Keratinocyte (primary cell): ENCODE measurements at regions not wholly inside any gene's neighbourhood (a gene's known extent, or its start where the extent isn't known, plus 50 kb on each side); places are given as distances from the start of the nearest gene placed in this dataset.

ENCODE experiments used
- CTCF ChIP-seq, 3 experiments: IDR thresholded peaks in 1 of 3; conservative IDR thresholded peaks in 1 of 3; optimal IDR thresholded peaks in 1 of 3; 2 replicates in 2 of 3; 3 replicates in 1 of 3; pipeline versions ENCODE3 to v1.5.1; 2011; ENCODE audit warnings: low read length in 3 of 3, mild to moderate bottlenecking in 3 of 3, moderate library complexity in 2 of 3, control low read depth in 1 of 3, inconsistent platforms in 1 of 3; ENCODE audit not compliant: insufficient read depth in 2 of 3; ENCODE audit errors: extremely low read depth in 1 of 3
- EZH2 ChIP-seq: IDR thresholded peaks from one replicate; pipeline ENCODE4 v1.6.1; 2012; ENCODE audit warnings: inconsistent platforms, mild to moderate bottlenecking, low read length, moderate library complexity

DNA sequence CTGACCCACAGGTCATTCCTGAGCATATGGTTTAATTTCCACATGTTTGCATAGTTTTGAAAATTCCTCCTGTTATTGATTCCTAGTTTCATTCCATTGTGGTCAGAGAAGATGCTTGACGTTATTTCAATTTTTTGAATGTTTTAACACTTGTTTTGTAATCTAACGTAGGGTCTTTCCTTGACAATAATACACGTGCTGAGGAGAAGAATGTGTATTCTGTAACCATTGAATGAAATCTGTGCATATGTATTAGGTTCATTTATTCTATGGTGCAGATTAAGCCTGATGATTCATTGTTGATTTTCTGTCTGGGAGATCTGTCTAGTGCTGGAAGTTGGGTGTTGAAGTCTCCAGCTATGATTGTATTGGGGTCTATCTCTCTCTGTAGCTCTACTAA is 486.4 kb upstream of the RPS6KA3 start:
- no peak for TF ChIP-seq CTCF (optimal IDR thresholded peaks at IDR 0.05 in 1 of 3, IDR thresholded peaks at IDR 0.05 in 1 of 3, conservative IDR thresholded peaks at IDR 0.05 in 1 of 3; ENCODE audit: extremely low read depth in 1 of 3, insufficient read depth in 2 of 3, low read length in 3 of 3)
- TF ChIP-seq EZH2 = no peak
